ENCODE measurements at regions not wholly inside any gene's neighbourhood (a gene's known extent, or its start where the extent isn't known, plus 50 kb on each side); places are given as distances from the start of the nearest gene placed in this dataset.

- ATAC-seq: no peak
- intact Hi-C loops (cut with micrococcal nuclease): no loop called here
- no peak for DNase-seq
Measured at GRCh38 chr14:51491036-51491545, 160.6 kb upstream of the FRMD6 start.

GRCh38 chr14:51491776-51492175 is 159.9 kb upstream of the FRMD6 start:
- ATAC-seq: peak; percentile 19
- DNase-seq: no peak
- intact Hi-C loops (cut with micrococcal nuclease): loop anchor here (1.0 kb wide), 1 partner anchor 125 kb away; no protein-coding TSS in a partner anchor

- DNase-seq (no peak), ATAC-seq (no peak)
- intact Hi-C loops (cut with micrococcal nuclease): no loop called here
Measured at GRCh38 chr14:51495319-51495718, 156.4 kb upstream of the FRMD6 start.

GRCh38 chr14:51498411-51499227 is 153.1 kb upstream of the FRMD6 start:
- intact Hi-C loops (cut with micrococcal nuclease): no loop called here
- peak; percentile 54 for ATAC-seq

GRCh38 chr14:51500776-51501175 is 150.9 kb upstream of the FRMD6 start:
- intact Hi-C loops (cut with micrococcal nuclease): no loop called here
- ATAC-seq (no peak), DNase-seq (no peak)

More at GRCh38 chr14:51498411-51499227, 153.1 kb upstream of the FRMD6 start:
- no peak for DNase-seq

- ATAC-seq: no peak
- intact Hi-C loops (cut with micrococcal nuclease): no loop called here
Measured at GRCh38 chr14:51501746-51502145, 150.0 kb upstream of the FRMD6 start.

GRCh38 chr14:51504669-51505068 is 147.0 kb upstream of the FRMD6 start:
- ATAC-seq: no peak
- no peak for DNase-seq
- intact Hi-C loops (cut with micrococcal nuclease): no loop called here

More at GRCh38 chr14:51501746-51502145, 150.0 kb upstream of the FRMD6 start:
- DNase-seq: no peak

- intact Hi-C loops (cut with micrococcal nuclease): no loop called here
Measured at GRCh38 chr14:51507511-51507905, 144.2 kb upstream of the FRMD6 start.

GRCh38 chr14:51507906-51508511 is 143.7 kb upstream of the FRMD6 start:
- peak; percentile 73 for DNase-seq
- ATAC-seq: peak; percentile 94
- intact Hi-C loops (cut with micrococcal nuclease): no loop called here

More at GRCh38 chr14:51507511-51507905, 144.2 kb upstream of the FRMD6 start:
- DNase-seq (no peak), ATAC-seq (peak; percentile 71)

- ATAC-seq (no peak), DNase-seq (no peak)
- intact Hi-C loops (cut with micrococcal nuclease): no loop called here
Measured at GRCh38 chr14:51511265-51511664, 140.4 kb upstream of the FRMD6 start.

- no peak for DNase-seq
- no peak for ATAC-seq
- intact Hi-C loops (cut with micrococcal nuclease): no loop called here
Measured at GRCh38 chr14:51512316-51512715, 139.4 kb upstream of the FRMD6 start.

GRCh38 chr14:51513281-51513680 is 138.4 kb upstream of the FRMD6 start:
- DNase-seq (no peak), ATAC-seq (no peak)
- intact Hi-C loops (cut with micrococcal nuclease): no loop called here

GRCh38 chr14:51513933-51514332 is 137.8 kb upstream of the FRMD6 start:
- intact Hi-C loops (cut with micrococcal nuclease): no loop called here
- DNase-seq (no peak), ATAC-seq (no peak)

- intact Hi-C loops (cut with micrococcal nuclease): no loop called here
- DNase-seq: no peak
- no peak for ATAC-seq
Measured at GRCh38 chr14:51515611-51516010, 136.1 kb upstream of the FRMD6 start.

GRCh38 chr14:51516706-51517395 is 134.9 kb upstream of the FRMD6 start:
- peak; percentile 56 for ATAC-seq
- intact Hi-C loops (cut with micrococcal nuclease): no loop called here
- no peak for DNase-seq

GRCh38 chr14:51518280-51518679 is 133.4 kb upstream of the FRMD6 start:
- ATAC-seq (peak; percentile 52), DNase-seq (no peak)
- intact Hi-C loops (cut with micrococcal nuclease): no loop called here

- ATAC-seq: no peak
- DNase-seq: no peak
- intact Hi-C loops (cut with micrococcal nuclease): no loop called here
Measured at GRCh38 chr14:51518711-51519110, 133.0 kb upstream of the FRMD6 start.

- ATAC-seq: no peak
- intact Hi-C loops (cut with micrococcal nuclease): no loop called here
- DNase-seq: no peak
Measured at GRCh38 chr14:51520087-51520486, 131.6 kb upstream of the FRMD6 start.

GRCh38 chr14:51521764-51522163 is 129.9 kb upstream of the FRMD6 start:
- no peak for DNase-seq
- intact Hi-C loops (cut with micrococcal nuclease): no loop called here
- no peak for ATAC-seq

- intact Hi-C loops (cut with micrococcal nuclease): no loop called here
- no peak for ATAC-seq
- no peak for DNase-seq
Measured at GRCh38 chr14:51523243-51523642, 128.5 kb upstream of the FRMD6 start.

Measured in left ventricle myocardium superior (tissue), 1 donor.